CD14-positive monocyte (primary cell): ENCODE measurements at regions not wholly inside any gene's neighbourhood (a gene's known extent, or its start where the extent isn't known, plus 50 kb on each side); places are given as distances from the start of the nearest gene placed in this dataset.

Experiments
- DNase-seq, 3 donors: peaks; one replicate each; pipeline ENCODE4 v3.0.0-alpha.2; 2011 to 2022
- H2AFZ ChIP-seq: 2 replicates; pipeline ENCODE4 v1.6.0; 2012; ENCODE audit warnings: mild to moderate bottlenecking, low read depth, low read length, inconsistent platforms; ENCODE audit not compliant: insufficient read depth, poor library complexity, severe bottlenecking
- H3K27ac ChIP-seq, 2 donors: 1 replicate in 1 of 2; 2 replicates in 1 of 2; pipeline ENCODE4 v1.5.1; 2012 to 2013; ENCODE audit warnings: low read length in 2 of 2, control low read depth in 1 of 2, inconsistent platforms in 1 of 2, low read depth in 1 of 2, mild to moderate bottlenecking in 1 of 2
- H3K27me3 ChIP-seq, 2 donors: one replicate each; pipeline versions ENCODE4 v1.6.0 to v1.6.1; 2011 to 2013; ENCODE audit warnings: low read length in 2 of 2; ENCODE audit not compliant: control insufficient read depth in 2 of 2, insufficient read depth in 2 of 2
- H3K36me3 ChIP-seq, 2 donors: replicated peaks in 1 of 2; 1 replicate in 1 of 2; 2 replicates in 1 of 2; pipeline versions ENCODE4 v1.5.1 to v1.6.1; 2012 to 2013; ENCODE audit warnings: low read length in 2 of 2, control low read depth in 1 of 2, inconsistent platforms in 1 of 2, mild to moderate bottlenecking in 1 of 2; ENCODE audit not compliant: insufficient read depth in 2 of 2, control insufficient read depth in 1 of 2
- H3K4me1 ChIP-seq, 2 donors: 1 replicate in 1 of 2; 2 replicates in 1 of 2; pipeline versions ENCODE4 v1.5.1 to v1.6.1; 2012 to 2013; ENCODE audit warnings: low read length in 2 of 2, control low read depth in 1 of 2, inconsistent platforms in 1 of 2, mild to moderate bottlenecking in 1 of 2, moderate library complexity in 1 of 2; ENCODE audit not compliant: insufficient read depth in 2 of 2, control insufficient read depth in 1 of 2
- H3K4me2 ChIP-seq: replicated peaks from 2 replicates; pipeline ENCODE3; 2012; ENCODE audit warnings: low read length, moderate library complexity, mild to moderate bottlenecking; ENCODE audit not compliant: poor library complexity, severe bottlenecking; ENCODE audit errors: extremely low read depth
- H3K4me3 ChIP-seq, 3 experiments: fragments of 200-600 bp in 1 of 3; sonication (generic) in 1 of 3; replicated peaks in 1 of 3; 1 replicate in 2 of 3; 2 replicates in 1 of 3; pipeline ENCODE4 v1.5.1; 2011 to 2013; ENCODE audit warnings: low read length in 3 of 3, mild to moderate bottlenecking in 3 of 3, control low read depth in 2 of 3, low read depth in 2 of 3, inconsistent platforms in 1 of 3, moderate library complexity in 1 of 3
- H3K79me2 ChIP-seq: 2 replicates; pipeline ENCODE4 v1.6.0; 2012; ENCODE audit warnings: mild to moderate bottlenecking, control low read depth, inconsistent platforms, low read length, moderate library complexity; ENCODE audit not compliant: insufficient read depth
- H3K9ac ChIP-seq: 2 replicates; pipeline ENCODE4 v1.6.0; 2017; ENCODE audit warnings: low read length, mild to moderate bottlenecking; ENCODE audit not compliant: insufficient read depth, poor library complexity, severe bottlenecking
- H3K9me3 ChIP-seq, 2 donors: replicated peaks in 1 of 2; 1 replicate in 1 of 2; 2 replicates in 1 of 2; pipeline versions ENCODE4 v1.5.1 to v1.6.1; 2012 to 2013; ENCODE audit warnings: low read length in 2 of 2, control low read depth in 1 of 2; ENCODE audit not compliant: control insufficient read depth in 1 of 2, insufficient read depth in 1 of 2
- H4K20me1 ChIP-seq: 2 replicates; pipeline ENCODE4 v1.6.0; 2012; ENCODE audit warnings: mild to moderate bottlenecking, low read length, control low read depth, moderate library complexity; ENCODE audit not compliant: insufficient read depth
- H3K27ac Mint-ChIP-seq, 7 donors: one replicate each; pipeline ENCODE4 v1.8.0; 2020; ENCODE audit warnings: mild to moderate bottlenecking in 7 of 7, mixed read lengths in 7 of 7, moderate library complexity in 6 of 7, inconsistent platforms in 2 of 7
- H3K27me3 Mint-ChIP-seq, 3 donors: one replicate each; pipeline ENCODE4 v1.8.0; 2021 to 2022; ENCODE audit warnings: low read depth in 3 of 3, mild to moderate bottlenecking in 3 of 3, mixed read lengths in 3 of 3, moderate library complexity in 3 of 3, inconsistent platforms in 1 of 3
- H3K36me3 Mint-ChIP-seq, 2 donors: one replicate each; pipeline ENCODE4 v1.8.0; 2020; ENCODE audit warnings: mixed read lengths in 2 of 2, inconsistent platforms in 1 of 2, mild to moderate bottlenecking in 1 of 2
- H3K4me1 Mint-ChIP-seq: one replicate; pipeline ENCODE4 v1.8.0; 2020; ENCODE audit warnings: mild to moderate bottlenecking, mixed read lengths
- H3K4me3 Mint-ChIP-seq, 2 donors: one replicate each; pipeline ENCODE4 v1.8.0; 2020; ENCODE audit warnings: mild to moderate bottlenecking in 2 of 2, mixed read lengths in 2 of 2, moderate library complexity in 1 of 2
- H3K9me3 Mint-ChIP-seq, 7 donors: one replicate each; pipeline ENCODE4 v1.8.0; 2020 to 2022; ENCODE audit warnings: mixed read lengths in 7 of 7, mild to moderate bottlenecking in 6 of 7, moderate library complexity in 6 of 7, inconsistent platforms in 2 of 7
- CTCF ChIP-seq: fragments of 200-600 bp; IDR thresholded peaks from one replicate; pipeline ENCODE4 v1.8.0; 2022; ENCODE audit warnings: antibody characterized with exemption, mild to moderate bottlenecking
- WGBS: methylation state at CpG from one replicate; pipeline ENCODE4 v1.1.5; 2013; ENCODE audit warnings: missing lambda C conversion rate; ENCODE audit not compliant: insufficient coverage; 5-methylcytosine and 5-hydroxymethylcytosine counted together
- intact Hi-C, 2 donors: fragments of 100-400 bp; cut with micrococcal nuclease; formaldehyde crosslinking; loops; one replicate each; pipeline versions ENCODE4 v1.15.0 to v1.15.1; 2023

GRCh38 chr13:23513455-23513854 is 56.8 kb upstream of the TNFRSF19 start:
- no peak overlapping the region for H2AFZ ChIP-seq
- H3K4me3 ChIP-seq: no peak overlapping the region
- no peaks in the 10 kb centered on the region for H3K4me1 ChIP-seq
- H4K20me1 ChIP-seq: no peaks in the 10 kb centered on the region
- no peaks in the 10 kb centered on the region for H3K79me2 ChIP-seq
- no peaks in the 10 kb centered on the region for H3K9me3 ChIP-seq
- H3K27ac ChIP-seq: no peak overlapping the region
- intact Hi-C loops: no loop called here
- Mint-ChIP-seq H3K27me3 (peaks cover 2 to 17% (median 7%) of the 10 kb centered on the region in 3 donors), H3K36me3 (no peaks in the 10 kb centered on the region), H3K4me1 (no peaks in the 10 kb centered on the region), H3K9me3 (peaks cover 0 to 3% (median 0%) of the 10 kb centered on the region in 7 donors), H3K27ac (no peak overlapping the region), H3K4me3 (no peak overlapping the region)
- H3K4me2 ChIP-seq: no peak overlapping the region
- H3K36me3 ChIP-seq: no peaks in the 10 kb centered on the region
- no peaks in the 10 kb centered on the region for H3K27me3 ChIP-seq
- H3K9ac ChIP-seq: no peak overlapping the region
- TF ChIP-seq CTCF: no peak
- DNase-seq: no peak
- 92% methylated on average over 2 of the region's 3 CpGs for WGBS

GRCh38 chr13:23514076-23514475 is 56.1 kb upstream of the TNFRSF19 start:
- H3K27ac Mint-ChIP-seq: no peak overlapping the region
- no peaks in the 10 kb centered on the region for H3K27me3 ChIP-seq
- no peaks in the 10 kb centered on the region for H3K36me3 Mint-ChIP-seq
- no peak overlapping the region for H3K4me2 ChIP-seq
- no peak overlapping the region for H3K9ac ChIP-seq
- 97% methylated on average over 4 of the region's 4 CpGs for WGBS
- DNase-seq: no peak
- peaks cover 2 to 16% (median 7%) of the 10 kb centered on the region in 3 donors for H3K27me3 Mint-ChIP-seq
- H3K4me3 Mint-ChIP-seq: no peak overlapping the region
- H3K36me3 ChIP-seq: no peaks in the 10 kb centered on the region
- H3K9me3 Mint-ChIP-seq: peaks cover 0 to 2% (median 0%) of the 10 kb centered on the region in 7 donors
- H3K4me1 ChIP-seq: no peaks in the 10 kb centered on the region
- no peak overlapping the region for H3K27ac ChIP-seq
- H3K4me3 ChIP-seq: no peak overlapping the region
- TF ChIP-seq CTCF: no peak
- no peaks in the 10 kb centered on the region for H3K9me3 ChIP-seq
- H2AFZ ChIP-seq: no peak overlapping the region
- H3K4me1 Mint-ChIP-seq: no peaks in the 10 kb centered on the region
- intact Hi-C loops: no loop called here
- H3K79me2 ChIP-seq: no peaks in the 10 kb centered on the region
- no peaks in the 10 kb centered on the region for H4K20me1 ChIP-seq
